EH (cell line): ENCODE measurements at regions not wholly inside any gene's neighbourhood (a gene's known extent, or its start where the extent isn't known, plus 50 kb on each side); places are given as distances from the start of the nearest gene placed in this dataset.
"Not testable (repeated sequence)": the region's sequence is repeated elsewhere in the genome, so short reads cannot be mapped to it uniquely, and the experiment has no call there.

ENCODE experiments used
- DNase-seq: peaks from one replicate; pipeline ENCODE4 v3.0.0-alpha.2; 2015; ENCODE audit warnings: low read depth

DNA sequence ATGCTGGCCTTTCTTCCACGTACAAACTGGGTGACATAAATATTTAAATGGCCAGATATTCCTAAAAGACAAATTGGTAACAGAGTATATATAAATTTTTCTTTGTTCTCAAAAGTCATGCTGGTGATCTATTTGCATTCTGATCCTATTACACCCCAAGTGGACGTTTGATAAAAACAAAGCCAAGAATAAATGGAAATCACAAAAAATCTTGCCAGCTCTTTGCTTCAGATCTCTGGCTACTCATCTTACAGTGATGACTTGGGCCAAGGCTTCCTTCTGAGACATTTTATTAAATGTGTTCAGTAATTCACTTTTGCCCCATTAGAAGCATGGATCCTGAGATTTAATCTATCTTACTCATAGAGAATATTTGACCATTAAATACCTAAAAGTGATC, 444.3 kb upstream of the PIK3R1 start:
- DNase-seq, result no peak

DNA sequence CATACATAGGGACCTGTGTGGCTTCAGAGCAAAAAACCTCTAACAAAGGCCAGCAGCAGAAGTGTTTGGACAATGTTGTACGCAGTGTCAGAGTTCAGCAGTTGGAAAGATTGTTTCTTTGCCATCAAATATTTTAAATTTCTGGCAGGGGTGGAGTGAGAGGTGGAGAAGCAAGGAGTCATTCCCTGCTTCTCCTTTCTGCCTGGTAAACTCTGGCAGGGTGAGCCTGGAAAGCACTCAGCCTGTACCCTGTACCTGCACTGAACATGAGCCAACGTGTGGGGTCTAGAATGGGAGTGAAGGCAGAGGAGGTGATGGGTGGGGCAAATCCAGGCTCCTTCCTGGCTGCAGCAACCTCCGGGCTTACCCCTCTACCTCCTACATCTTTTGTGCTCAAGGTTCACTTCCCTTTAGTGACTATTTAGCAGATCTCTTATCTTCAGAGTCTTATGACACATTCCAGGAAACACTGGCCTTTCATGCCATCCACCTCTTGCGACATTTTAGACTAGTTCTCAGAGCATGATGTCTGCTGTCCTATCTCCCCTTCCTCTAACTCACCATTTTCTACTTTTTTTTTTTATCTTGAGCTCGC, 445.0 kb upstream of the PIK3R1 start:
- DNase-seq, result peak; percentile 6

GRCh38 chr5:67765697-67766096, 449.9 kb upstream of the PIK3R1 start:
- no peak for DNase-seq

DNA sequence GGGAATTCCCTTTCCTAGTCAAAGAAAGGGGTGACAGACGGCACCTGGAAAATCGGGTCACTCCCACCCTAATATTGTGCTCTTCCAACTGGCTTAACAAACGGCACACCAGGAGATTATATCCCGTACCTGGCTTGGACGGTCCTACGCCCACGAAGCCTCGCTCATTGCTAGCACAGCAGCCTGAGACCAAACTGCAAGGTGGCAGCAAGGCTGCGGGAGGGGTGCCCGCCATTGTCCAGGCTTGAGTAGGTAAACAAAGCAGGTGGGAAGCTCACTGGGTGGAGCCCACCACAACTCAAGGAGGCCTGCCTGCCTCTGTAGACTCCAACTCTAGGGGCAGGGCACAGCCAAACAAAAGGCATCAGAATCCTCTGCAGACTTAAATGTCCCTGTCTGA, 457.8 kb upstream of the PIK3R1 start:
- DNase-seq, result not testable (repeated sequence)

DNA sequence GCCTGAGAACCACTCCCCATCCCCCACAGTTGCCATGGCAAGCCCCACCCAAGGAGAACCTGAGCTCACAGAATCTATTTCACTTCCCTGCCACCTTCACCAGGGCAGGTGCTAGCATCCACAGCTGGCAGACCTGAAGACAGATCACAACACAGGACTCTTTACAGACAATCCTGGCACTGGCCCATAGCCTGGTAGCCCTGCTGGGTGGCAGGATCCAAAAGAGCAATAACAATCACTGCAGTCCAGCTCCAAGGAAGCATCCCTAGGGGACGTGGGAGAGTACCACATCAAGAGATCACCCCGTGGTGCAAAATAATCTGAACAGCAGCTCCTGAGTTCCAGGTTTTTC, 463.2 kb upstream of the PIK3R1 start:
- no peak for DNase-seq

GRCh38 chr5:67748165-67748690, 467.3 kb upstream of the PIK3R1 start:
- DNase-seq, result no peak

GRCh38 chr5:67747096-67747495, 468.5 kb upstream of the PIK3R1 start:
- DNase-seq, result no peak

- DNase-seq, result not testable (repeated sequence)
These were observed 468.9 kb upstream of the PIK3R1 start for GRCh38 chr5:67746608-67747007.

- DNase-seq, result no peak
These were observed 469.5 kb upstream of the PIK3R1 start for GRCh38 chr5:67746103-67746502.

DNA sequence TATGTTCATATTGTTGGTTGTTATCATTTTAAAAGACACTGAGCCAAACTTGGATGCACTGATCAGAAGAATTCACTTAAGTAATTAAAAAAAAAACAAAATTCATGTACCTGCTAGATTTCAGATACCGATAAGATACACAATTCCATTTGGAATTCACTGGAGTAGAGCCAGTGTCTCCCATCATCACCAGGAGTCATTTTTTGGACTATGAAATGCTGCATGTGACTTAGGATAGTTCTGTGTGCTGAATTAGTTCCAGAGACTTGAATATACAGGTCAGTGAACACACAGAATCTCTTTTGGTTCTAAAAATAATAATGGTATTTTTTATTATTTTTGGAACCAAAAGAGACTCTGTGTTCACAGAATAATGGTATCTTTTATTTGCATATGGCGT, 482.6 kb upstream of the PIK3R1 start:
- DNase-seq, result no peak

GRCh38 chr5:67732471-67732870, 483.1 kb upstream of the PIK3R1 start:
- no peak for DNase-seq

- no peak for DNase-seq
These were observed 483.7 kb upstream of the PIK3R1 start for GRCh38 chr5:67731886-67732285.

- no peak for DNase-seq
These were observed 484.6 kb upstream of the PIK3R1 start for GRCh38 chr5:67730917-67731474.

GRCh38 chr5:67728326-67728890, 487.1 kb upstream of the PIK3R1 start:
- no peak for DNase-seq

- no peak for DNase-seq
These were observed 490.0 kb upstream of the PIK3R1 start for GRCh38 chr5:67725604-67726003.

DNA sequence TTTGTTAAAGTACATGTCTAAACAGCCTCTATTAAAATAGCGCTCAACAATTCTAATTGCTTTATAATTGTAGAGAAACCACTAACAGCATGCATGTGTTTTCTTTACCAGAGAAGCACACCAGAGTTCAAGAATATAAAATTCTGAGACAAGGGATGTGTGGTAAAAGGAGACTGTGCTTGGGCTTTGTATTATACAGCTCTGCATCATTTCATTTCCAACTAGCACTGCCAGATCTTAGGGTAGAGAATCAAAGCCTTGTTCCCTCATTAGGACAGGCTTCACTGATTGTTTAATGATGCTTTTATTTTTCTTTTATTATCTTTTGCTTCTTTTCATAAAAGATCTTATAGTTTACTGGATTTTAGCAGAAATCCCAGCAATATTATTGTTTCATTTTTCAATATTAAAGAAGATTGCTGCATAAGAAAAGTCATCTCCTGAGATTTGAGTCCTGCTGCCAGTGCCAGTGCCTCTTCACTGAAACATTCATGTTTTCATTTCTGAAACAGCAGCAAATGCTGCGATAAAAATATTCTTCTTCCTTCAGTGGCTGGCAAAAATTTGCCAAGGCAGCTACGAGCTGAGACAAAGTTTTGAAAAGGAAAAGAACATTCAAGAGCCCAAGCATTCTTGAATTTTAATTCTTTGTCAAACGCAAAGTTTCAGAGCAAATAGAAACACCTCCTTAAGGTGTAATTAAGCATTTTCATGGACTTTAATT, 491.0 kb upstream of the PIK3R1 start:
- DNase-seq, result no peak

- DNase-seq, result no peak
These were observed 491.7 kb upstream of the PIK3R1 start for GRCh38 chr5:67723873-67724272.

DNA sequence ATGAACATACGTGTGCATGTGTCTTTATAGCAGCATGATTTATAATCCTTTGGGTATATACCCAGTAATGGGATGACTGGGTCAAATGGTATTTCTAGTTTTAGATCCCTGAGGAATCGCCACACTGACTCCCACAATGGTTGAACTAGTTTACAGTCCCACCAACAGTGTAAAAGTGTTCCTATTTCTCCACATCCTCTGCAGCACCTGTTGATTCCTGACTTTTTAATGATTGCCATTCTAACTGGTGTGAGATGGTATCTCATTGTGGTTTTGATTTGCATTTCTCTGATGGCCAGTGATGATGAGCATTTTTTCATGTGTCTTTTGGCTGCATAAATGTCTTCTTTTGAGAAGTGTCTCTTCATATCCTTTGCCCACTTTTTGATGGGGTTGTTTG, 493.0 kb upstream of the PIK3R1 start:
- not testable (repeated sequence) for DNase-seq

GRCh38 chr5:67720162-67720772, 495.3 kb upstream of the PIK3R1 start:
- no peak for DNase-seq

GRCh38 chr5:67702008-67702407, 505.4 kb upstream of the CD180 start:
- no peak for DNase-seq

- DNase-seq, result peak; percentile 18
These were observed 503.0 kb upstream of the CD180 start for GRCh38 chr5:67699560-67699959.

DNA sequence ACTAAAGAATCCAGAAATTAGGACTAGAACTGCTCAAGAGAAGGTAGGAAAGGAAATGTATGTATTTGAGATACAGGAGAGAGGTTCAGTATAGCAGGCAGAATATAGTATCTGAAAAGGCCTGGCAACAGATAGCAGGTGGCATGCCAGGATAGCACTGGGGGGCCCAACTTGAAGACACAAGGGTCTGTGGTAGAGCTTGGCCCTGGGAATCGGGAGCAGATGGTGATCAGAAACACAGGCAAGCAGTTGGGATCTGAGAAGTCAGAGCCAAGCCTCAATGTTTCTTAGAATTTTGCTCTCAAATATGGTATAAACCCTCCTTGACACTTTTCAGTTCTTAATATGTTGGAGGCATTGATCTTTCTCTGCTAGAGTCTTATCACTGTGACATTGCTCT, 499.8 kb upstream of the CD180 start:
- DNase-seq, result no peak

DNA sequence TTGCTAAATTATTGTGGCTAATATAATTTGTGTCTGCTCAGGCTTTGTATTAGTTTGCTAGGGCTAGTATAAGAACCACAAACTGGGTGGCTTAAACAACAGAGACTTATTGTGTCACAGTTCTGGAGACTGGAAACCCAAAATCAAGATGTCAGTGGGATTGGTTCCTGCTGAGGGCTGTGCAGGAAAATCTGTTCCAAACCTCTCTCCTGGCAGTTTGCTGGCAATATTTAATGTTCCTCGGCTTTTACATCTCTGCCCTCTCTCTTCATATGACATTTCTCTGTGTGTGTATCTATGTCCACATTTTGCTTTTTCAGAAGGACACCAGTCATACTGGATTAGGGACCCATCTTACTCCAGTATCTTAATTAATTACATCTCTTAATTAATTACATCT, 498.8 kb upstream of the CD180 start:
- DNase-seq, result no peak
